SK-N-SH (cell line): ENCODE measurements at regions not wholly inside any gene's neighbourhood (a gene's known extent, or its start where the extent isn't known, plus 50 kb on each side); places are given as distances from the start of the nearest gene placed in this dataset.

Experiments
- ELF1 ChIP-seq: IDR thresholded peaks from 2 replicates; pipeline ENCODE4 v1.4.0; 2012
- EP300 ChIP-seq, 2 experiments: IDR thresholded peaks; 2 replicates each; pipeline versions ENCODE4 v1.4.0 to v1.6.1; 2012; ENCODE audit warnings: borderline replicate concordance in 1 of 2, low read depth in 1 of 2, low read length in 1 of 2
- FOXJ3 ChIP-seq: sonication (generic); formaldehyde crosslinking; IDR thresholded peaks from 2 replicates; pipeline ENCODE4 v1.5.1; 2020; ENCODE audit warnings: mild to moderate bottlenecking, missing genetic modification reagents
- GATA2 ChIP-seq: sonication (generic); formaldehyde crosslinking; IDR thresholded peaks from 2 replicates; pipeline ENCODE4 v1.5.0; 2020; ENCODE audit warnings: mild to moderate bottlenecking, missing genetic modification reagents
- JUND ChIP-seq: IDR thresholded peaks from 2 replicates; pipeline ENCODE4 v1.4.0; 2012
- MAX ChIP-seq: IDR thresholded peaks from 2 replicates; pipeline ENCODE4 v1.4.0; 2012; ENCODE audit warnings: low read depth
- PBX3 ChIP-seq: IDR thresholded peaks from 2 replicates; pipeline ENCODE4; 2012
- POLR2AphosphoS5 ChIP-seq: IDR thresholded peaks from 2 replicates; pipeline ENCODE4 v1.6.1; 2012; ENCODE audit warnings: low read depth, low read length
- RCOR1 ChIP-seq: fragments of 150-350 bp; IDR thresholded peaks from 2 replicates; pipeline ENCODE4 v1.6.1; 2017; ENCODE audit warnings: antibody characterized with exemption, low read length
- REST ChIP-seq: IDR thresholded peaks from 2 replicates; pipeline ENCODE4 v1.6.1; 2012; ENCODE audit warnings: mild to moderate bottlenecking, low read depth, low read length, moderate library complexity
- TAF1 ChIP-seq: IDR thresholded peaks from 2 replicates; pipeline ENCODE4 v1.6.1; 2012; ENCODE audit warnings: low read depth, mild to moderate bottlenecking, low read length, moderate library complexity, borderline replicate concordance
- USF1 ChIP-seq: IDR thresholded peaks from 2 replicates; pipeline ENCODE4 v1.4.0; 2012; ENCODE audit warnings: low read depth, borderline replicate concordance
- YY1 ChIP-seq: IDR thresholded peaks from 2 replicates; pipeline ENCODE4 v1.4.0; 2012; ENCODE audit warnings: low read depth, mild to moderate bottlenecking
- TF ChIP-seq, protein P1 (sequence below): fragments of 200-600 bp; sonication (generic); IDR thresholded peaks from 2 replicates; pipeline ENCODE4 v1.6.1; 2017; ENCODE audit warnings: antibody characterized with exemption, mild to moderate bottlenecking, moderate library complexity

- TF ChIP-seq REST = no peak
- no peak for TF ChIP-seq FOXJ3
- TF ChIP-seq RCOR1 = no peak
- TF ChIP-seq, protein P1, sequence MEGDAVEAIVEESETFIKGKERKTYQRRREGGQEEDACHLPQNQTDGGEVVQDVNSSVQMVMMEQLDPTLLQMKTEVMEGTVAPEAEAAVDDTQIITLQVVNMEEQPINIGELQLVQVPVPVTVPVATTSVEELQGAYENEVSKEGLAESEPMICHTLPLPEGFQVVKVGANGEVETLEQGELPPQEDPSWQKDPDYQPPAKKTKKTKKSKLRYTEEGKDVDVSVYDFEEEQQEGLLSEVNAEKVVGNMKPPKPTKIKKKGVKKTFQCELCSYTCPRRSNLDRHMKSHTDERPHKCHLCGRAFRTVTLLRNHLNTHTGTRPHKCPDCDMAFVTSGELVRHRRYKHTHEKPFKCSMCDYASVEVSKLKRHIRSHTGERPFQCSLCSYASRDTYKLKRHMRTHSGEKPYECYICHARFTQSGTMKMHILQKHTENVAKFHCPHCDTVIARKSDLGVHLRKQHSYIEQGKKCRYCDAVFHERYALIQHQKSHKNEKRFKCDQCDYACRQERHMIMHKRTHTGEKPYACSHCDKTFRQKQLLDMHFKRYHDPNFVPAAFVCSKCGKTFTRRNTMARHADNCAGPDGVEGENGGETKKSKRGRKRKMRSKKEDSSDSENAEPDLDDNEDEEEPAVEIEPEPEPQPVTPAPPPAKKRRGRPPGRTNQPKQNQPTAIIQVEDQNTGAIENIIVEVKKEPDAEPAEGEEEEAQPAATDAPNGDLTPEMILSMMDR = no peak
- TF ChIP-seq EP300 (IDR thresholded peaks at IDR 0.05; ENCODE audit: borderline replicate concordance in 1 of 2, low read depth in 1 of 2, low read length in 1 of 2) = no peak
- TF ChIP-seq TAF1 = no peak
- TF ChIP-seq YY1 = no peak
- no peak for TF ChIP-seq POLR2AphosphoS5
- TF ChIP-seq MAX = no peak
- no peak for TF ChIP-seq USF1
- no peak for TF ChIP-seq ELF1
- TF ChIP-seq JUND = no peak
- TF ChIP-seq PBX3 = no peak
- no peak for TF ChIP-seq GATA2 (CRISPR knock-in tag)
Observed at GRCh38 chr6:22954749-22955385, 385.5 kb downstream of the HDGFL1 start.
